B cell (primary cell): ENCODE measurements at regions not wholly inside any gene's neighbourhood (a gene's known extent, or its start where the extent isn't known, plus 50 kb on each side); places are given as distances from the start of the nearest gene placed in this dataset.

Experiments used
- ATAC-seq: fragments of 200-7000 bp; cut with Tn5 transposase; one replicate; pipeline ENCODE4 v1.10.0; 2021; ENCODE audit warnings: low read depth, mild to moderate bottlenecking, moderate number of reproducible peaks, moderate library complexity
- CTCF ChIA-PET: fragments of 350-600 bp; sonication (Branson Sonifier 250); formaldehyde crosslinking; loops from one replicate; lab custom pipeline; 2021; ENCODE audit warnings: antibody characterized with exemption, inconsistent platforms; lab: Charles Lee
- POLR2A ChIA-PET: fragments of 350-600 bp; sonication (Branson Sonifier 250); formaldehyde crosslinking; loops from one replicate; lab custom pipeline; 2021; ENCODE audit warnings: antibody characterized with exemption; lab: Charles Lee
- DNase-seq: peaks from one replicate; pipeline ENCODE4 v3.0.0; 2013
- H2AFZ ChIP-seq: 2 replicates; pipeline ENCODE4 v1.6.1; 2012; ENCODE audit warnings: mild to moderate bottlenecking, low read depth, low read length; ENCODE audit not compliant: insufficient read depth, poor library complexity, severe bottlenecking
- H3K27ac ChIP-seq, 2 donors: 1 replicate in 1 of 2; 2 replicates in 1 of 2; pipeline ENCODE4 v1.5.1; 2012 to 2013; ENCODE audit warnings: low read length in 2 of 2, mild to moderate bottlenecking in 2 of 2, moderate library complexity in 1 of 2
- H3K27me3 ChIP-seq, 4 experiments: fragments of 200-600 bp in 1 of 4; sonication (generic) in 1 of 4; replicated peaks in 1 of 4; 1 replicate in 2 of 4; 2 replicates in 2 of 4; pipeline versions ENCODE4 v1.6.1 to v1.7.0; 2013 to 2016; ENCODE audit warnings: low read length in 3 of 4, mild to moderate bottlenecking in 2 of 4, mixed read lengths in 1 of 4, moderate library complexity in 1 of 4; ENCODE audit not compliant: insufficient read depth in 4 of 4, control insufficient read depth in 3 of 4; ENCODE audit errors: control extremely low read depth in 1 of 4
- H3K36me3 ChIP-seq, 2 experiments: replicated peaks in 1 of 2; 1 replicate in 1 of 2; 2 replicates in 1 of 2; pipeline versions ENCODE4 v1.6.1 to v1.7.1; 2013; ENCODE audit warnings: low read length in 1 of 2; ENCODE audit not compliant: insufficient read depth in 2 of 2, control insufficient read depth in 1 of 2; ENCODE audit errors: control extremely low read depth in 1 of 2, extremely low read depth in 1 of 2
- H3K4me1 ChIP-seq, 2 donors: fragments of 200-600 bp in 1 of 2; sonication (generic) in 1 of 2; 1 replicate in 1 of 2; 2 replicates in 1 of 2; pipeline versions ENCODE4 v1.5.1 to v1.6.1; 2013 to 2017; ENCODE audit warnings: low read length in 2 of 2; ENCODE audit not compliant: control insufficient read depth in 2 of 2, insufficient read depth in 2 of 2
- H3K4me2 ChIP-seq: replicated peaks from 2 replicates; pipeline ENCODE3; 2012; ENCODE audit warnings: mild to moderate bottlenecking, low read depth, low read length; ENCODE audit not compliant: poor library complexity, severe bottlenecking
- H3K4me3 ChIP-seq, 5 experiments: fragments of 200-600 bp in 1 of 5; sonication (generic) in 1 of 5; 1 replicate in 3 of 5; 2 replicates in 2 of 5; pipeline versions ENCODE4 v1.5.1 to v1.7.0; 2011 to 2016; ENCODE audit warnings: low read length in 4 of 5, mild to moderate bottlenecking in 4 of 5, low read depth in 2 of 5, control low read depth in 1 of 5, moderate library complexity in 1 of 5; ENCODE audit not compliant: insufficient read depth in 1 of 5; ENCODE audit errors: control extremely low read depth in 1 of 5, extremely low read depth in 1 of 5
- H3K79me2 ChIP-seq: fragments of 200-600 bp; sonication (generic); one replicate; pipeline ENCODE4 v1.6.0; 2016; ENCODE audit warnings: low read length; ENCODE audit not compliant: control insufficient read depth, insufficient read depth
- H3K9ac ChIP-seq: fragments of 200-600 bp; sonication (generic); 2 replicates; pipeline ENCODE4 v1.6.1; 2017; ENCODE audit warnings: mild to moderate bottlenecking, low read length, moderate library complexity
- H3K9me3 ChIP-seq, 3 donors: one replicate each; pipeline versions ENCODE4 v1.6.1 to v1.7.1; 2013; ENCODE audit warnings: low read length in 2 of 3; ENCODE audit not compliant: control insufficient read depth in 2 of 3, insufficient read depth in 1 of 3; ENCODE audit errors: control extremely low read depth in 1 of 3
- H4K20me1 ChIP-seq: 2 replicates; pipeline ENCODE4 v1.6.0; 2012; ENCODE audit warnings: mild to moderate bottlenecking, low read length; ENCODE audit not compliant: insufficient read depth, control insufficient read depth, poor library complexity, severe bottlenecking
- H3K27ac Mint-ChIP-seq: one replicate; pipeline ENCODE4 v1.8.0; 2021; ENCODE audit warnings: mixed read lengths
- H3K27me3 Mint-ChIP-seq: one replicate; pipeline ENCODE4 v1.8.0; 2021; ENCODE audit warnings: mixed read lengths
- H3K4me1 Mint-ChIP-seq: one replicate; pipeline ENCODE4 v1.8.0; 2021; ENCODE audit warnings: mixed read lengths
- H3K4me3 Mint-ChIP-seq: one replicate; pipeline ENCODE4 v1.8.0; 2021; ENCODE audit warnings: mixed read lengths
- H3K9me3 Mint-ChIP-seq: one replicate; pipeline ENCODE4 v1.8.0; 2022; ENCODE audit warnings: mixed read lengths; ENCODE audit not compliant: insufficient read depth
- EZH2 ChIP-seq: IDR thresholded peaks from 2 replicates; pipeline ENCODE4 v1.6.1; 2012; ENCODE audit warnings: borderline replicate concordance, low read depth, mild to moderate bottlenecking, moderate library complexity, low read length; ENCODE audit not compliant: insufficient read depth, poor library complexity, severe bottlenecking
- WGBS: methylation state at CpG from one replicate; pipeline ENCODE4 v1.1.5; 2013; ENCODE audit warnings: missing lambda C conversion rate; ENCODE audit not compliant: insufficient coverage; 5-methylcytosine and 5-hydroxymethylcytosine counted together
- intact Hi-C: fragments of 100-400 bp; cut with micrococcal nuclease; formaldehyde crosslinking; loops from one replicate; pipeline ENCODE4 v1.10.0; 2022
- TF ChIP-seq, protein P1 (sequence below): fragments of 200-600 bp; IDR thresholded peaks from one replicate; pipeline ENCODE4 v1.8.0; 2022; ENCODE audit warnings: antibody characterized with exemption, mild to moderate bottlenecking

DNA sequence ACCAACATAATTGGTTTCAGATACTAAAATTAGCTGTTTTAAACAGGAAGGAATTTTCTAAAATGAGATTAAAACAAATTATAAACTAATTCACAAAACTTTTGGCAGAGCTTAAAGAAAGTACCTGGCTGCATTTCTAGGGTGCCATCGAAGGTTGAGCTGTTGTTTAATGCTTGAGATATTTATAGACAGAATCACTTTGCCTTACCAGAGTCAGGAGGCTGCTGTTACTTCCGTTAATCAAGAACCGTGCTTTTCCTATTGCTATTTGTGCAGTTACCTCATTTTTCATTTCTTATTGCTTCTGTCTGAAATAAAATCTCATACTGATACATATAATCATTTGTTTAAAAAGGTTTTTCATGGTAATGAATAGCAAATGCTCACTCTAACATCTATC, 242.9 kb downstream of the TECRL start:
- H3K4me1 Mint-ChIP-seq: no peaks in the 10 kb centered on the region
- Histone ChIP-seq H3K4me2 (no peak overlapping the region), H3K9ac (no peak overlapping the region), H3K36me3 (no peaks in the 10 kb centered on the region), H3K79me2 (no peaks in the 10 kb centered on the region), H3K27ac (no peak overlapping the region), H4K20me1 (no peaks in the 10 kb centered on the region), H3K27me3 (no peaks in the 10 kb centered on the region), H3K4me3 (no peak overlapping the region), H2AFZ (no peak overlapping the region), H3K9me3 (no peaks in the 10 kb centered on the region), H3K4me1 (no peaks in the 10 kb centered on the region)
- H3K27ac Mint-ChIP-seq: no peak overlapping the region
- POLR2A ChIA-PET: no interaction called here
- H3K27me3 Mint-ChIP-seq: no peaks in the 10 kb centered on the region
- intact Hi-C loops: no loop called here
- no peak overlapping the region for H3K4me3 Mint-ChIP-seq
- WGBS: no CpG with 5 or more reads among the region's 3 CpGs
- no peaks in the 10 kb centered on the region for H3K9me3 Mint-ChIP-seq
- no peak for DNase-seq
- TF ChIP-seq, protein P1, sequence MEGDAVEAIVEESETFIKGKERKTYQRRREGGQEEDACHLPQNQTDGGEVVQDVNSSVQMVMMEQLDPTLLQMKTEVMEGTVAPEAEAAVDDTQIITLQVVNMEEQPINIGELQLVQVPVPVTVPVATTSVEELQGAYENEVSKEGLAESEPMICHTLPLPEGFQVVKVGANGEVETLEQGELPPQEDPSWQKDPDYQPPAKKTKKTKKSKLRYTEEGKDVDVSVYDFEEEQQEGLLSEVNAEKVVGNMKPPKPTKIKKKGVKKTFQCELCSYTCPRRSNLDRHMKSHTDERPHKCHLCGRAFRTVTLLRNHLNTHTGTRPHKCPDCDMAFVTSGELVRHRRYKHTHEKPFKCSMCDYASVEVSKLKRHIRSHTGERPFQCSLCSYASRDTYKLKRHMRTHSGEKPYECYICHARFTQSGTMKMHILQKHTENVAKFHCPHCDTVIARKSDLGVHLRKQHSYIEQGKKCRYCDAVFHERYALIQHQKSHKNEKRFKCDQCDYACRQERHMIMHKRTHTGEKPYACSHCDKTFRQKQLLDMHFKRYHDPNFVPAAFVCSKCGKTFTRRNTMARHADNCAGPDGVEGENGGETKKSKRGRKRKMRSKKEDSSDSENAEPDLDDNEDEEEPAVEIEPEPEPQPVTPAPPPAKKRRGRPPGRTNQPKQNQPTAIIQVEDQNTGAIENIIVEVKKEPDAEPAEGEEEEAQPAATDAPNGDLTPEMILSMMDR: no peak
- TF ChIP-seq EZH2: no peak
- ATAC-seq: no peak
- CTCF ChIA-PET: no interaction called here

DNA sequence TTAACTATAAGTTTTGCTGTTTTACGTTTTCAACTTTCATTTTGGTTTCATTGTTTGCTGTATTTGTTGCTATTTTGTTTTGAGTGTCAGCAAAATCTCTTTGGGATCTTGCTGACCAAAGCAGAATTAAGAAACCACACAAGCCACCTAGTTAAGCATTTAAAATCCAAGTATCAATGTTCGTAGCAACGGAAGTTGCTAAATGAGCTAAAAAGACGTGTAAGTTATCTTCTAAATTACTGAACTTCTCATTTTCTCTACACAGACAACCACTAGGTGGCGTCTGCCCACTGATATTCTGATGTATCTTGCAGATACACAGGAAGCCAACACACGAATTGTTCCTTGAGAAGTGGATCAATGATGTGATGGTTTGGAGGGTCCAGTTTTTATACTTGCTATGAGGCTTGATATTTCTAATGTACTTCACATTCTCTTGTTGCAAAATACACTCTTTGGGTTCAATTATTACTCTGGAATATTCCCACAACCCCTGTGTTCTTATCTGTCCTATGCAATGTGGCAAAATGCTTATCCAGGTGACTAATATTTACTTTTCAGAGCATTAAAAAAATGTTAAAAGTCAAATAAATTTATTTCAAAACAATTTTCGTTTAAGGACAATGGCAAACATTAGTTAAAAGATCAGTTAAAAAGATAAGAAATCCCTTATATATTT, 250.5 kb downstream of the TECRL start:
- ChIA-PET POLR2A (no interaction called here), CTCF (no interaction called here)
- no peaks in the 10 kb centered on the region for H3K9me3 Mint-ChIP-seq
- H3K36me3 ChIP-seq: no peaks in the 10 kb centered on the region
- TF ChIP-seq, protein P1: peak; percentile 69
- no peak for TF ChIP-seq EZH2
- no peak overlapping the region for H3K27ac ChIP-seq
- H3K27me3 ChIP-seq: no peaks in the 10 kb centered on the region
- no CpG with 5 or more reads among the region's 7 CpGs for WGBS
- H3K4me1 Mint-ChIP-seq: peaks cover 3% of the 10 kb centered on the region
- H3K27ac Mint-ChIP-seq: no peak overlapping the region
- no peak for ATAC-seq
- no peak overlapping the region for H2AFZ ChIP-seq
- H3K9ac ChIP-seq: no peak overlapping the region
- H3K4me3 ChIP-seq: no peak overlapping the region
- H3K27me3 Mint-ChIP-seq: no peaks in the 10 kb centered on the region
- peak; percentile 32 for DNase-seq
- no peaks in the 10 kb centered on the region for H3K79me2 ChIP-seq
- H4K20me1 ChIP-seq: no peaks in the 10 kb centered on the region
- no peaks in the 10 kb centered on the region for H3K9me3 ChIP-seq
- no peak overlapping the region for H3K4me3 Mint-ChIP-seq
- intact Hi-C loops: no loop called here
- no peak overlapping the region for H3K4me2 ChIP-seq
- no peaks in the 10 kb centered on the region for H3K4me1 ChIP-seq
